ENCODE measurements at regions not wholly inside any gene's neighbourhood (a gene's known extent, or its start where the extent isn't known, plus 50 kb on each side); places are given as distances from the start of the nearest gene placed in this dataset.

DNA sequence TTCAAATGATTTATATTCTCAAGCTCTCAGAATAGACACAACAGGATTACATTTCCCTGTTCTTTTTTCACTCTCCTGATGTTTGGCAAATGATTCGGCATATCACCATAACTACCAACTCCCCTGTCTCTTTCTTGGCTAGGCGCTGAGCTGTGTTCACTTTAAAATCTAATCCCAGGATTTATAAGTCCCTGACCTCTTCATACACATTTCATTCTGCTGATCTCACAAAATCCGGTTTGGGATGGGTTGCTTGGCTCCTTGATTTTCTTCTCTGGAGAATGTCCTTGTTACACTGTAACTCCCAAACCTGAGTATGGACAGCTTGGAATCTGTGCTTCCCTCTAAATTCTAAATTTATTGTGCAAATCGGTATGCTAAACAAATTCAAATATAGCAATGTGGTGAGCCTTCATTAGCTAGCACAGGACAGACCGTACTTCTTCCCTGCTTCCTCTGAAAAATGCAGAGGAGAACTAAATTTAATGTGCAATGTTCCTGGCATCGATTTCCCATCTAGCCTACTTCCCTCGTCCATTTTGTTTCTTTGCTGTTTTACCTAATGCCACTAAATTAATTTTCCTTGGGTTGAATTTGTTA is 858.5 kb upstream of the FAT3 start:
- Mint-ChIP-seq H3K4me1 (no peaks in the 10 kb centered on the region), H3K36me3 (no peaks in the 10 kb centered on the region), H3K27me3 (no peaks in the 10 kb centered on the region), H3K4me3 (no peak overlapping the region), H3K9me3 (peaks cover 10 to 31% (median 11%) of the 10 kb centered on the region in 3 donors), H3K27ac (no peak overlapping the region)
- Histone ChIP-seq H3K36me3 (ENCODE audit: control insufficient read depth in 2 of 2, extremely low read depth in 1 of 2, insufficient read depth in 1 of 2, low read length in 1 of 2) (no peaks in the 10 kb centered on the region), H3K4me3 (ENCODE audit: control insufficient read depth in 1 of 2, extremely low read depth in 1 of 2, low read length in 1 of 2) (no peak overlapping the region), H3K4me1 (ENCODE audit: control insufficient read depth in 1 of 2, extremely low read depth in 1 of 2, insufficient read depth in 2 of 2, low read length in 2 of 2) (no peaks in the 10 kb centered on the region), H3K27me3 (replicated peaks in 1 of 2; ENCODE audit: control insufficient read depth in 2 of 2, extremely low read depth in 1 of 2, insufficient read depth in 2 of 2, low read length in 1 of 2) (no peaks in the 10 kb centered on the region), H3K27ac (ENCODE audit: low read length) (no peak overlapping the region), H3K9me3 (no peaks in the 10 kb centered on the region)
- 90% methylated on average over 3 of the region's 7 CpGs for WGBS (ENCODE audit: insufficient coverage)
- DNase-seq (no peak), ATAC-seq (replicated peaks in 1 of 4) (no peak)
- POLR2A ChIA-PET = no interaction called here
- CTCF ChIA-PET = no interaction called here

DNA sequence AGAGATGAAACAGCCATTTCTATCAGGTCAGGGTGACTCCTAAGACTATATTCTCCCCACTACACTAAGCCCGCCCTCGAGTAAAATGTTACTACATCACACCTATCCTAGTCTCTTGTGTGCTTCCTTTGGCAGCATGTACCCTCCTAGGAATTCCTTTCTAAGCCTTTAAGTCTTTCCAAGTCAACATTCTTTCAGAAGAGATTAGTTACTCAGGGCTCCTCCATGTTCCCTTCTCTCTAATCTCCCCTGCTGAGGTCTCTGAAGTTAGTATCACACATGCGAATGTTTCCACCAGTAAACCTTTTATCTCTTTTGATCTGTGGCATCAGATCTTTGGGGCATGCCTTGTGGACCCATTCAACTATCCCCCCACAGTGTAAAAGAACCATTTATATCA is 873.7 kb upstream of the FAT3 start:
- Histone ChIP-seq H3K27me3 (replicated peaks in 1 of 2; ENCODE audit: control insufficient read depth in 2 of 2, extremely low read depth in 1 of 2, insufficient read depth in 2 of 2, low read length in 1 of 2) (no peaks in the 10 kb centered on the region), H3K9me3 (no peaks in the 10 kb centered on the region), H3K4me3 (ENCODE audit: control insufficient read depth in 1 of 2, extremely low read depth in 1 of 2, low read length in 1 of 2) (no peak overlapping the region), H3K4me1 (ENCODE audit: control insufficient read depth in 1 of 2, extremely low read depth in 1 of 2, insufficient read depth in 2 of 2, low read length in 2 of 2) (no peaks in the 10 kb centered on the region), H3K27ac (ENCODE audit: low read length) (no peak overlapping the region), H3K36me3 (ENCODE audit: control insufficient read depth in 2 of 2, extremely low read depth in 1 of 2, insufficient read depth in 1 of 2, low read length in 1 of 2) (no peaks in the 10 kb centered on the region)
- DNase-seq = no peak
- Mint-ChIP-seq H3K27ac (no peak overlapping the region), H3K4me1 (no peaks in the 10 kb centered on the region), H3K27me3 (no peaks in the 10 kb centered on the region), H3K4me3 (no peak overlapping the region), H3K36me3 (no peaks in the 10 kb centered on the region), H3K9me3 (peaks cover 11 to 27% (median 15%) of the 10 kb centered on the region in 3 donors)
- WGBS (ENCODE audit: insufficient coverage) = 82% methylated on average over 3 of the region's 3 CpGs
- ATAC-seq (replicated peaks in 1 of 4) = no peak
- ChIA-PET POLR2A (no interaction called here), CTCF (no interaction called here)

GRCh38 chr11:91326751-91327150 is 897.9 kb upstream of the FAT3 start:
- CTCF ChIA-PET = no interaction called here
- no peaks in the 10 kb centered on the region for H3K9me3 ChIP-seq
- H3K4me3 Mint-ChIP-seq = no peak overlapping the region
- peaks cover 3 to 7% (median 3%) of the 10 kb centered on the region in 3 donors for H3K9me3 Mint-ChIP-seq
- no peaks in the 10 kb centered on the region for H3K27me3 Mint-ChIP-seq
- H3K36me3 ChIP-seq (ENCODE audit: control insufficient read depth in 2 of 2, extremely low read depth in 1 of 2, insufficient read depth in 1 of 2, low read length in 1 of 2) = no peaks in the 10 kb centered on the region
- no peak overlapping the region for H3K4me3 ChIP-seq (ENCODE audit: control insufficient read depth in 1 of 2, extremely low read depth in 1 of 2, low read length in 1 of 2)
- no peak overlapping the region for H3K27ac Mint-ChIP-seq
- H3K27me3 ChIP-seq (replicated peaks in 1 of 2; ENCODE audit: control insufficient read depth in 2 of 2, extremely low read depth in 1 of 2, insufficient read depth in 2 of 2, low read length in 1 of 2) = no peaks in the 10 kb centered on the region
- DNase-seq = no peak
- ATAC-seq (replicated peaks in 1 of 4) = no peak
- POLR2A ChIA-PET = no interaction called here
- H3K36me3 Mint-ChIP-seq = no peaks in the 10 kb centered on the region
- WGBS (ENCODE audit: insufficient coverage) = no CpG with 5 or more reads among the region's 2 CpGs
- no peak overlapping the region for H3K27ac ChIP-seq (ENCODE audit: low read length)
- H3K4me1 ChIP-seq (ENCODE audit: control insufficient read depth in 1 of 2, extremely low read depth in 1 of 2, insufficient read depth in 2 of 2, low read length in 2 of 2) = no peaks in the 10 kb centered on the region
- H3K4me1 Mint-ChIP-seq = no peaks in the 10 kb centered on the region

GRCh38 chr11:91326280-91326679 is 898.3 kb upstream of the FAT3 start:
- peaks cover 3 to 7% (median 5%) of the 10 kb centered on the region in 3 donors for H3K9me3 Mint-ChIP-seq
- ATAC-seq (replicated peaks in 1 of 4) (no peak), DNase-seq (no peak)
- no CpG with 5 or more reads among the region's 2 CpGs for WGBS (ENCODE audit: insufficient coverage)
- H3K27ac Mint-ChIP-seq = no peak overlapping the region
- no peak overlapping the region for H3K27ac ChIP-seq (ENCODE audit: low read length)
- H3K4me1 ChIP-seq (ENCODE audit: control insufficient read depth in 1 of 2, extremely low read depth in 1 of 2, insufficient read depth in 2 of 2, low read length in 2 of 2) = no peaks in the 10 kb centered on the region
- ChIA-PET POLR2A (no interaction called here), CTCF (no interaction called here)
- no peak overlapping the region for H3K4me3 Mint-ChIP-seq
- no peaks in the 10 kb centered on the region for H3K27me3 ChIP-seq (replicated peaks in 1 of 2; ENCODE audit: control insufficient read depth in 2 of 2, extremely low read depth in 1 of 2, insufficient read depth in 2 of 2, low read length in 1 of 2)
- no peak overlapping the region for H3K4me3 ChIP-seq (ENCODE audit: control insufficient read depth in 1 of 2, extremely low read depth in 1 of 2, low read length in 1 of 2)
- H3K4me1 Mint-ChIP-seq = no peaks in the 10 kb centered on the region
- H3K36me3 Mint-ChIP-seq = no peaks in the 10 kb centered on the region
- H3K27me3 Mint-ChIP-seq = no peaks in the 10 kb centered on the region
- H3K9me3 ChIP-seq = no peaks in the 10 kb centered on the region
- no peaks in the 10 kb centered on the region for H3K36me3 ChIP-seq (ENCODE audit: control insufficient read depth in 2 of 2, extremely low read depth in 1 of 2, insufficient read depth in 1 of 2, low read length in 1 of 2)

DNA sequence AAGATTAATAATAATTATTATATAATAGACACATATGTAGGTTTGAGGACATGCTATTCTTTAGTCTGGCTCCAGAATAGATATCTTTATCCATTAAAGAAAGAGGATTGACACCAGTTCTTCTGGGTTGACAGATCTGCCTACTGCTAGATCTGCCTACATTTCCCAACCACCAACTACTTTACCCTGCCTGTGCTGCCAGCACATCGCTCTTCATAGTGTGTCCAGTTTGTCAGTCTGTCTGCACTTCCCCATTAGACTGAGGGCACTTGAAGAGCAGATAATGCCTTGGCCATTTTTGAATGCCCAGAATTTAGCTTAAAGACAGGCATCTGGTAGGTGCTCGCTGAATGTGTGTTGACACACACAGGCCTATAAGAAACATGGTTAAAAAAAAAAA is 910.1 kb upstream of the FAT3 start:
- H3K36me3 Mint-ChIP-seq = no peaks in the 10 kb centered on the region

GRCh38 chr11:91312541-91312940 is 912.1 kb upstream of the FAT3 start:
- H3K27ac ChIP-seq (ENCODE audit: low read length) = no peak overlapping the region
- H3K27me3 ChIP-seq (replicated peaks in 1 of 2; ENCODE audit: control insufficient read depth in 2 of 2, extremely low read depth in 1 of 2, insufficient read depth in 2 of 2, low read length in 1 of 2) = no peaks in the 10 kb centered on the region
- no peak for DNase-seq
- ChIA-PET POLR2A (no interaction called here), CTCF (no interaction called here)
- Mint-ChIP-seq H3K9me3 (peaks cover 4 to 17% (median 4%) of the 10 kb centered on the region in 3 donors), H3K4me3 (no peak overlapping the region), H3K27me3 (no peaks in the 10 kb centered on the region), H3K4me1 (no peaks in the 10 kb centered on the region), H3K27ac (no peak overlapping the region), H3K36me3 (no peaks in the 10 kb centered on the region)
- no peaks in the 10 kb centered on the region for H3K9me3 ChIP-seq
- no peak for ATAC-seq (replicated peaks in 1 of 4)
- no peaks in the 10 kb centered on the region for H3K36me3 ChIP-seq (ENCODE audit: control insufficient read depth in 2 of 2, extremely low read depth in 1 of 2, insufficient read depth in 1 of 2, low read length in 1 of 2)
- WGBS (ENCODE audit: insufficient coverage) = no CpG with 5 or more reads among the region's 2 CpGs
- no peak overlapping the region for H3K4me3 ChIP-seq (ENCODE audit: control insufficient read depth in 1 of 2, extremely low read depth in 1 of 2, low read length in 1 of 2)
- no peaks in the 10 kb centered on the region for H3K4me1 ChIP-seq (ENCODE audit: control insufficient read depth in 1 of 2, extremely low read depth in 1 of 2, insufficient read depth in 2 of 2, low read length in 2 of 2)

More for the DNA sequence above, 910.1 kb upstream of the FAT3 start:
- no peak overlapping the region for H3K4me3 ChIP-seq (ENCODE audit: control insufficient read depth in 1 of 2, extremely low read depth in 1 of 2, low read length in 1 of 2)
- H3K4me1 ChIP-seq (ENCODE audit: control insufficient read depth in 1 of 2, extremely low read depth in 1 of 2, insufficient read depth in 2 of 2, low read length in 2 of 2) = no peaks in the 10 kb centered on the region
- no peak overlapping the region for H3K27ac ChIP-seq (ENCODE audit: low read length)
- WGBS (ENCODE audit: insufficient coverage) = 64% methylated on average over 1 of the region's 2 CpGs
- no peak for DNase-seq
- H3K27me3 ChIP-seq (replicated peaks in 1 of 2; ENCODE audit: control insufficient read depth in 2 of 2, extremely low read depth in 1 of 2, insufficient read depth in 2 of 2, low read length in 1 of 2) = no peaks in the 10 kb centered on the region
- Mint-ChIP-seq H3K9me3 (peaks cover 7 to 17% (median 11%) of the 10 kb centered on the region in 3 donors), H3K4me1 (no peaks in the 10 kb centered on the region), H3K27me3 (no peaks in the 10 kb centered on the region), H3K4me3 (no peak overlapping the region), H3K27ac (no peak overlapping the region)
- ChIA-PET POLR2A (interaction anchor here in 1 of 2 donors (0.8 kb wide), 1 partner anchor 845 kb away, joined by 3 read pairs; no protein-coding TSS in a partner anchor), CTCF (no interaction called here)
- no peaks in the 10 kb centered on the region for H3K9me3 ChIP-seq
- ATAC-seq (replicated peaks in 1 of 4) = no peak
- H3K36me3 ChIP-seq (ENCODE audit: control insufficient read depth in 2 of 2, extremely low read depth in 1 of 2, insufficient read depth in 1 of 2, low read length in 1 of 2) = no peaks in the 10 kb centered on the region

- Mint-ChIP-seq H3K9me3 (peaks cover 6 to 24% (median 7%) of the 10 kb centered on the region in 3 donors), H3K36me3 (no peaks in the 10 kb centered on the region), H3K27ac (no peak overlapping the region), H3K4me3 (no peak overlapping the region), H3K27me3 (no peaks in the 10 kb centered on the region), H3K4me1 (no peaks in the 10 kb centered on the region)
- POLR2A ChIA-PET = no interaction called here
- ATAC-seq (replicated peaks in 1 of 4) (no peak), DNase-seq (no peak)
- CTCF ChIA-PET = no interaction called here
- no peaks in the 10 kb centered on the region for H3K36me3 ChIP-seq (ENCODE audit: control insufficient read depth in 2 of 2, extremely low read depth in 1 of 2, insufficient read depth in 1 of 2, low read length in 1 of 2)
- no peak overlapping the region for H3K4me3 ChIP-seq (ENCODE audit: control insufficient read depth in 1 of 2, extremely low read depth in 1 of 2, low read length in 1 of 2)
- WGBS (ENCODE audit: insufficient coverage) = 80% methylated on average over 1 of the region's 3 CpGs
- H3K4me1 ChIP-seq (ENCODE audit: control insufficient read depth in 1 of 2, extremely low read depth in 1 of 2, insufficient read depth in 2 of 2, low read length in 2 of 2) = no peaks in the 10 kb centered on the region
- H3K27me3 ChIP-seq (replicated peaks in 1 of 2; ENCODE audit: control insufficient read depth in 2 of 2, extremely low read depth in 1 of 2, insufficient read depth in 2 of 2, low read length in 1 of 2) = no peaks in the 10 kb centered on the region
- no peak overlapping the region for H3K27ac ChIP-seq (ENCODE audit: low read length)
- no peaks in the 10 kb centered on the region for H3K9me3 ChIP-seq
These were observed 914.5 kb upstream of the FAT3 start for GRCh38 chr11:91310085-91310484.
